Gastrocnemius medialis (tissue), 4 donors: ENCODE measurements at regions not wholly inside any gene's neighbourhood (a gene's known extent, or its start where the extent isn't known, plus 50 kb on each side); places are given as distances from the start of the nearest gene placed in this dataset.

Experiments
- ATAC-seq, 2 donors: fragments of 150-250 bp; one replicate each; pipeline ENCODE4 v1.9.1; 2016
- DNase-seq, 2 donors: peaks; one replicate each; pipeline ENCODE4 v3.0.0-alpha.2; 2019
- H3K27ac ChIP-seq, 4 donors: fragments of 200-600 bp; sonication (generic); 1 replicate in 1 of 4; 2 replicates in 3 of 4; pipeline ENCODE4 v1.5.1; 2016 to 2018; ENCODE audit warnings: mild to moderate bottlenecking in 2 of 4, moderate library complexity in 1 of 4
- H3K27me3 ChIP-seq, 3 donors: fragments of 200-600 bp; sonication (generic) in 2 of 3; 1 replicate in 1 of 3; 2 replicates in 2 of 3; pipeline versions ENCODE4 v1.5.1 to v1.6.0; 2016 to 2019; ENCODE audit warnings: mild to moderate bottlenecking in 1 of 3, moderate library complexity in 1 of 3
- H3K36me3 ChIP-seq, 2 donors: fragments of 200-600 bp; sonication (generic) in 1 of 2; one replicate each; pipeline ENCODE4 v1.5.1; 2017 to 2018
- H3K4me1 ChIP-seq, 2 donors: fragments of 200-600 bp; sonication (generic) in 1 of 2; one replicate each; pipeline ENCODE4 v1.5.1; 2016 to 2017; ENCODE audit warnings: mild to moderate bottlenecking in 2 of 2
- H3K4me3 ChIP-seq, 4 donors: fragments of 200-600 bp; sonication (generic) in 3 of 4; 1 replicate in 1 of 4; 2 replicates in 3 of 4; pipeline ENCODE4 v1.5.1; 2016 to 2019; ENCODE audit warnings: mild to moderate bottlenecking in 2 of 4
- H3K9me3 ChIP-seq, 3 donors: fragments of 200-600 bp; sonication (generic) in 2 of 3; 1 replicate in 1 of 3; 2 replicates in 2 of 3; pipeline ENCODE4 v1.5.1; 2016 to 2019
- POLR2A ChIP-seq, 2 donors: fragments of 450-650 bp; IDR thresholded peaks; one replicate each; pipeline ENCODE4 v1.6.1; 2017; ENCODE audit warnings: antibody characterized with exemption in 2 of 2, mild to moderate bottlenecking in 2 of 2, moderate library complexity in 2 of 2
- in situ Hi-C, 4 donors: fragments of 200-750 bp; cut with MboI; loops; one replicate each; pipeline versions ENCODE4 v1.15.0 to v1.8.0; 2017; ENCODE audit warnings: low sequenced_read_pairs in 4 of 4
- intact Hi-C: fragments of 100-400 bp; cut with DNase I; formaldehyde crosslinking; loops from one replicate; pipeline ENCODE4 v1.15.1; 2023; ENCODE audit warnings: low total_unique reads
- TF ChIP-seq, protein P1 (sequence below), 5 experiments: fragments of 450-650 bp in 3 of 5; fragments of 200-600 bp in 2 of 5; sonication (generic) in 2 of 5; IDR thresholded peaks in 4 of 5; conservative IDR thresholded peaks in 1 of 5; 1 replicate in 4 of 5; 2 replicates in 1 of 5; pipeline ENCODE4 v1.5.1; 2016 to 2019; ENCODE audit warnings: antibody characterized with exemption in 5 of 5, mild to moderate bottlenecking in 3 of 5, moderate library complexity in 3 of 5

DNA sequence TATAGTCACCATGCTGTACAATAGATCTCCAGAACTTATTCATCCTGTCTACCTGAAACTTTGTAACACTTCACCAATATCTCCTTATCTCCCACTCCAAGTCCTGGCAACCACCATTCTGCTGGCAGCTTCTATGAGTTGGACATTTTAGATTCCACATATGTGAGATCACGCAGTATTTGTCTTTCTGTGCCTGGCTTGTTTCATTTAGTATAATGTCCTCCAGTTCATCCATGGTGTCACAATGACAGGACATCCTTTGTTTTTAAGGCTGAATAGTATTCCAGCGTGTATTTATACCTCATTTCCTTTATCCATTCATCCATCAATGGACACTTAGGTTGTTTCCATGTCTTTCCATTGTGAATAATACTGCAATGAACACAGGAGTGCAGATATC lies 198.7 kb downstream of the QDPR start:
- no peak for DNase-seq
- Histone ChIP-seq H3K36me3 (no peaks in the 10 kb centered on the region), H3K9me3 (no peaks in the 10 kb centered on the region), H3K27ac (no peak overlapping the region), H3K27me3 (no peaks in the 10 kb centered on the region), H3K4me3 (no peak overlapping the region), H3K4me1 (no peaks in the 10 kb centered on the region)
- no peak for ATAC-seq
- intact Hi-C loops: no loop called here
- no peak for TF ChIP-seq POLR2A (IDR thresholded peaks at IDR 0.05)
- TF ChIP-seq, protein P1, sequence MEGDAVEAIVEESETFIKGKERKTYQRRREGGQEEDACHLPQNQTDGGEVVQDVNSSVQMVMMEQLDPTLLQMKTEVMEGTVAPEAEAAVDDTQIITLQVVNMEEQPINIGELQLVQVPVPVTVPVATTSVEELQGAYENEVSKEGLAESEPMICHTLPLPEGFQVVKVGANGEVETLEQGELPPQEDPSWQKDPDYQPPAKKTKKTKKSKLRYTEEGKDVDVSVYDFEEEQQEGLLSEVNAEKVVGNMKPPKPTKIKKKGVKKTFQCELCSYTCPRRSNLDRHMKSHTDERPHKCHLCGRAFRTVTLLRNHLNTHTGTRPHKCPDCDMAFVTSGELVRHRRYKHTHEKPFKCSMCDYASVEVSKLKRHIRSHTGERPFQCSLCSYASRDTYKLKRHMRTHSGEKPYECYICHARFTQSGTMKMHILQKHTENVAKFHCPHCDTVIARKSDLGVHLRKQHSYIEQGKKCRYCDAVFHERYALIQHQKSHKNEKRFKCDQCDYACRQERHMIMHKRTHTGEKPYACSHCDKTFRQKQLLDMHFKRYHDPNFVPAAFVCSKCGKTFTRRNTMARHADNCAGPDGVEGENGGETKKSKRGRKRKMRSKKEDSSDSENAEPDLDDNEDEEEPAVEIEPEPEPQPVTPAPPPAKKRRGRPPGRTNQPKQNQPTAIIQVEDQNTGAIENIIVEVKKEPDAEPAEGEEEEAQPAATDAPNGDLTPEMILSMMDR (IDR thresholded peaks at IDR 0.05 in 4 of 5, conservative IDR thresholded peaks at IDR 0.05 in 1 of 5): no peak
- in situ Hi-C loops: loop anchor here in 1 of 4 donors (25.0 kb wide), 1 partner anchor 1026 kb away; no protein-coding TSS in a partner anchor

DNA sequence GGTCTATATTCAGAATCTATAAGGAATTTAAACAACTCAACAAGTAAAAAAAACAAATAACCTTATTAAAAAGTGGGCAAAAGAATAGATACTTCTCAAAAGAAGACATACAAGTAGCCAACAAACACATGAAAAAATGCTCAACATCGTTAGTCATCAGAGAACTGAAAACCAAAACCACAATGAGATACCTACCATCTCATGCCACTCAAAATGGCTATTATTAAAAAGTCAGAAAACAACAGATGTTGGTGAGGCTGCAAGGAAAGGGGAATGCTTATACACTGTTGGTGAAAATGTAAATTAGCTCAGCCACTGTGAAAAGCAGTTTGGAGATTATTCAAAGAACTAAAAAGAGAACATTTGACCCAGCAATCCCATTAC lies 201.6 kb downstream of the QDPR start:
- TF ChIP-seq, protein P1 (IDR thresholded peaks at IDR 0.05 in 4 of 5, conservative IDR thresholded peaks at IDR 0.05 in 1 of 5): no peak
- TF ChIP-seq POLR2A (IDR thresholded peaks at IDR 0.05): no peak
- intact Hi-C loops (no loop called here), in situ Hi-C loops (loop anchor here in 1 of 4 donors (25.0 kb wide), 1 partner anchor 1023 kb away; no protein-coding TSS in a partner anchor)

DNA sequence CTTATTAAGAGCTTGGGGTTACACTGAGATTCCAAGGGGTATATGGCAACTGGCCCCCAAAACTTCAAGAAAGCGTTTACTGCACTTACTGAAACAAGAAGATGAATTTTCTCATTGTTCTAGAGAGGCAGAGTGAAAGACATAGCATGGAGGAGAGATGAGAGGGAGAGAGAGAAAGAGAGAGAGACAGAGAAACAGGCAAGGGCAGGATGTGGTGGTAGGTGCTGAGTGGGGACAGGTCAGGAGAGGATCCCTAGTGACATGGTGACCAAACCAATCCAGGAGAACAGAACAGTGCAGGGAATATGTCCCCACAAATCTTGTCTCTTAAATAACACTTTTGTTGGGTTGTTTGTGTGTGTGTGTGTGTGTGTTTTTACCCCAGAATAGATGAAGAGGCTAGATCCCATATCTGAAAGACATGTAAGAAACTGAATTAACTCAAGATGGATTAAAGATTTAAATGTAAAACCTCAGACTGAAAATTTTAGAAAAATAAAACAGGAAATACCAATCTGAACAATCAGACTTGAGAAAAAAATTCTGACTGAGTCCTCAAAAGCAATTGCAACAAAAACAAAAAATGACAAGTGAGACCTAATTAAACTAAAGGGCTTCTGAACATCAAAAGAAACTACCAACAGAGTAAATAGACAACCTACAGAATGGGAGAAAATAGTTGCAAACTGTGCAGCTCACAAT lies 202.2 kb downstream of the QDPR start:
- no peaks in the 10 kb centered on the region for H3K9me3 ChIP-seq
- H3K36me3 ChIP-seq: no peaks in the 10 kb centered on the region
- no peaks in the 10 kb centered on the region for H3K27me3 ChIP-seq
- TF ChIP-seq, protein P1 (IDR thresholded peaks at IDR 0.05 in 4 of 5, conservative IDR thresholded peaks at IDR 0.05 in 1 of 5): no peak
- TF ChIP-seq POLR2A (IDR thresholded peaks at IDR 0.05): no peak
- in situ Hi-C loops (loop anchor here in 1 of 4 donors (25.0 kb wide), 1 partner anchor 1022 kb away; no protein-coding TSS in a partner anchor), intact Hi-C loops (no loop called here)
- no peak overlapping the region for H3K4me3 ChIP-seq
- H3K4me1 ChIP-seq: no peaks in the 10 kb centered on the region
- ATAC-seq: no peak
- no peak for DNase-seq
- no peak overlapping the region for H3K27ac ChIP-seq

More for the DNA sequence above, 201.6 kb downstream of the QDPR start:
- no peak overlapping the region for H3K4me3 ChIP-seq
- H3K9me3 ChIP-seq: no peaks in the 10 kb centered on the region
- no peak overlapping the region for H3K27ac ChIP-seq
- no peaks in the 10 kb centered on the region for H3K36me3 ChIP-seq
- H3K4me1 ChIP-seq: no peaks in the 10 kb centered on the region
- DNase-seq (no peak), ATAC-seq (no peak)
- H3K27me3 ChIP-seq: no peaks in the 10 kb centered on the region

DNA sequence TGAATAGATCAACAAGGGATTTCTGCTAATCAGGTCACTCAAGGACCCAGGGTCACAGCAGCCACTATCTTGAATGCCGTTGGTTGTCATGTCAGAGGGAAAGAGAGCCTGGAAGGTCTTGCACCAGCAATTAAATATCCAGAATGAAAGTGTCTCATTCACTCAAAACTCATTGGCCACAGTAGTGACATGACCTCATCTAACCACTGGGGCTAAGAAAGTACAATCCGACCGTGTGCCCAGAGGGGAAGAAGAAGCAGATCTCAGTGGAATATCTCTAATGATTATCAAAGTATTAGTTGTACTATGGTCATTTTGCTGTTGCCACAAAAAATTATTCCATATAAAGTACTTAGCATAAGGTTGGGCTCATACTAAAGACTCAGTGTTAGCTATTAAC lies 210.0 kb downstream of the QDPR start:
- no peak for TF ChIP-seq POLR2A (IDR thresholded peaks at IDR 0.05)
- TF ChIP-seq, protein P1 (IDR thresholded peaks at IDR 0.05 in 4 of 5, conservative IDR thresholded peaks at IDR 0.05 in 1 of 5): no peak
- Histone ChIP-seq H3K4me1 (no peaks in the 10 kb centered on the region), H3K4me3 (no peak overlapping the region), H3K27me3 (no peaks in the 10 kb centered on the region), H3K27ac (no peak overlapping the region), H3K9me3 (no peaks in the 10 kb centered on the region), H3K36me3 (no peaks in the 10 kb centered on the region)
- DNase-seq (no peak), ATAC-seq (no peak)
- in situ Hi-C loops (loop anchor here in 1 of 4 donors (25.0 kb wide), 1 partner anchor 1015 kb away; no protein-coding TSS in a partner anchor), intact Hi-C loops (no loop called here)
